HepG2 (cell line): ENCODE measurements at regions not wholly inside any gene's neighbourhood (a gene's known extent, or its start where the extent isn't known, plus 50 kb on each side); places are given as distances from the start of the nearest gene placed in this dataset.
"Not testable (repeated sequence)": the region's sequence is repeated elsewhere in the genome, so short reads cannot be mapped to it uniquely, and the experiment has no call there.

Source experiments
- MAX ChIP-seq: IDR thresholded peaks from 2 replicates; pipeline ENCODE4 v1.6.1; 2012; ENCODE audit warnings: inconsistent platforms
- MTF1 ChIP-seq: sonication (generic); formaldehyde crosslinking; IDR thresholded peaks from 2 replicates; pipeline ENCODE4 v1.5.0; 2020; ENCODE audit warnings: missing genetic modification reagents
- SALL1 ChIP-seq: sonication (generic); formaldehyde crosslinking; IDR thresholded peaks from 2 replicates; pipeline ENCODE4 v1.8.0; 2022; ENCODE audit warnings: mild to moderate bottlenecking, missing genetic modification reagents
- ZBTB42 ChIP-seq: sonication (generic); formaldehyde crosslinking; IDR thresholded peaks from 2 replicates; pipeline ENCODE4 v1.5.0; 2020; ENCODE audit warnings: mild to moderate bottlenecking, missing genetic modification reagents
- ZBTB7A ChIP-seq: sonication (generic); formaldehyde crosslinking; IDR thresholded peaks from 2 replicates; pipeline ENCODE4 v1.8.0; 2022; ENCODE audit warnings: mild to moderate bottlenecking, missing genetic modification reagents
- TF ChIP-seq, protein P1 (sequence below), 2 experiments: sonication (generic) in 1 of 2; formaldehyde crosslinking in 1 of 2; IDR thresholded peaks; 2 replicates each; pipeline versions ENCODE4 v1.4.0 to v1.6.1; 2016 to 2020; ENCODE audit warnings: borderline replicate concordance in 1 of 2, low read depth in 1 of 2, mild to moderate bottlenecking in 1 of 2, missing genetic modification reagents in 1 of 2

GRCh38 chr7:106747301-106747700, 86.3 kb upstream of the CCDC71L start:
- not testable (repeated sequence) for TF ChIP-seq SALL1 (CRISPR knock-in tag); MTF1; ZBTB42 (CRISPR knock-in tag); MAX; ZBTB7A (CRISPR knock-in tag)
- TF ChIP-seq, protein P1, sequence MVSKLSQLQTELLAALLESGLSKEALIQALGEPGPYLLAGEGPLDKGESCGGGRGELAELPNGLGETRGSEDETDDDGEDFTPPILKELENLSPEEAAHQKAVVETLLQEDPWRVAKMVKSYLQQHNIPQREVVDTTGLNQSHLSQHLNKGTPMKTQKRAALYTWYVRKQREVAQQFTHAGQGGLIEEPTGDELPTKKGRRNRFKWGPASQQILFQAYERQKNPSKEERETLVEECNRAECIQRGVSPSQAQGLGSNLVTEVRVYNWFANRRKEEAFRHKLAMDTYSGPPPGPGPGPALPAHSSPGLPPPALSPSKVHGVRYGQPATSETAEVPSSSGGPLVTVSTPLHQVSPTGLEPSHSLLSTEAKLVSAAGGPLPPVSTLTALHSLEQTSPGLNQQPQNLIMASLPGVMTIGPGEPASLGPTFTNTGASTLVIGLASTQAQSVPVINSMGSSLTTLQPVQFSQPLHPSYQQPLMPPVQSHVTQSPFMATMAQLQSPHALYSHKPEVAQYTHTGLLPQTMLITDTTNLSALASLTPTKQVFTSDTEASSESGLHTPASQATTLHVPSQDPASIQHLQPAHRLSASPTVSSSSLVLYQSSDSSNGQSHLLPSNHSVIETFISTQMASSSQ (IDR thresholded peaks at IDR 0.05; ENCODE audit: low read depth) = not testable (repeated sequence)
- TF ChIP-seq, protein P1 (CRISPR knock-in tag; IDR thresholded peaks at IDR 0.05; ENCODE audit: borderline replicate concordance) = not testable (repeated sequence)
